ENCODE measurements at regions not wholly inside any gene's neighbourhood (a gene's known extent, or its start where the extent isn't known, plus 50 kb on each side); places are given as distances from the start of the nearest gene placed in this dataset.

GRCh38 chr4:113823291-113823659, 61.7 kb upstream of the CAMK2D start:
- TF ChIP-seq MAX (IDR thresholded peaks at IDR 0.05) (no peak), ATF3 (IDR thresholded peaks at IDR 0.05; ENCODE audit: insufficient read depth, low read depth, low read length) (no peak), POLR2A (IDR thresholded peaks at IDR 0.05; ENCODE audit: control extremely low read depth in 1 of 2, low read depth in 2 of 2, low read length in 2 of 2) (no peak), EP300 (IDR thresholded peaks at IDR 0.05; ENCODE audit: borderline replicate concordance in 1 of 2, low read depth in 2 of 2, low read length in 2 of 2) (no peak), POLR2AphosphoS5 (IDR thresholded peaks at IDR 0.05; ENCODE audit: low read depth, low read length) (no peak), SIN3A (conservative IDR thresholded peaks at IDR 0.05 in 1 of 2, IDR thresholded peaks at IDR 0.05 in 1 of 2; ENCODE audit: low read depth in 1 of 2, low read length in 2 of 2) (no peak), TBP (IDR thresholded peaks at IDR 0.05; ENCODE audit: low read depth, low read length) (no peak), CBX5 (IDR thresholded peaks at IDR 0.05; ENCODE audit: low read depth, low read length) (no peak), EZH2 (IDR thresholded peaks at IDR 0.05; ENCODE audit: low read depth, low read length, severe bottlenecking) (no peak), GTF2F1 (IDR thresholded peaks at IDR 0.05; ENCODE audit: borderline replicate concordance, low read depth, low read length) (no peak), PHF8 (conservative IDR thresholded peaks at IDR 0.05; ENCODE audit: low read depth, low read length) (no peak), HDAC2 (IDR thresholded peaks at IDR 0.05; ENCODE audit: borderline replicate concordance in 1 of 2, low read depth in 2 of 2, low read length in 2 of 2) (no peak), CTBP2 (IDR thresholded peaks at IDR 0.05; ENCODE audit: borderline replicate concordance, insufficient read depth, insufficient read length, low read length) (no peak)
- TF ChIP-seq, protein P1, sequence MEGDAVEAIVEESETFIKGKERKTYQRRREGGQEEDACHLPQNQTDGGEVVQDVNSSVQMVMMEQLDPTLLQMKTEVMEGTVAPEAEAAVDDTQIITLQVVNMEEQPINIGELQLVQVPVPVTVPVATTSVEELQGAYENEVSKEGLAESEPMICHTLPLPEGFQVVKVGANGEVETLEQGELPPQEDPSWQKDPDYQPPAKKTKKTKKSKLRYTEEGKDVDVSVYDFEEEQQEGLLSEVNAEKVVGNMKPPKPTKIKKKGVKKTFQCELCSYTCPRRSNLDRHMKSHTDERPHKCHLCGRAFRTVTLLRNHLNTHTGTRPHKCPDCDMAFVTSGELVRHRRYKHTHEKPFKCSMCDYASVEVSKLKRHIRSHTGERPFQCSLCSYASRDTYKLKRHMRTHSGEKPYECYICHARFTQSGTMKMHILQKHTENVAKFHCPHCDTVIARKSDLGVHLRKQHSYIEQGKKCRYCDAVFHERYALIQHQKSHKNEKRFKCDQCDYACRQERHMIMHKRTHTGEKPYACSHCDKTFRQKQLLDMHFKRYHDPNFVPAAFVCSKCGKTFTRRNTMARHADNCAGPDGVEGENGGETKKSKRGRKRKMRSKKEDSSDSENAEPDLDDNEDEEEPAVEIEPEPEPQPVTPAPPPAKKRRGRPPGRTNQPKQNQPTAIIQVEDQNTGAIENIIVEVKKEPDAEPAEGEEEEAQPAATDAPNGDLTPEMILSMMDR (IDR thresholded peaks at IDR 0.05; ENCODE audit: control extremely low read depth in 1 of 3, insufficient read depth in 1 of 3, low read depth in 1 of 3, low read length in 3 of 3) = no peak

Data from H1 (cell line).